NCI-H187 treated with DMSO at 0.1 percent for 48 hours (cell line): ENCODE measurements at regions not wholly inside any gene's neighbourhood (a gene's known extent, or its start where the extent isn't known, plus 50 kb on each side); places are given as distances from the start of the nearest gene placed in this dataset.
"Not testable (repeated sequence)": the region's sequence is repeated elsewhere in the genome, so short reads cannot be mapped to it uniquely, and the experiment has no call there.

Source experiments
- DNase-seq: peaks from one replicate; lab custom pipeline; 2025; lab: John Stamatoyannopoulos, UW

- DNase-seq: no peak
Measured at GRCh38 chr18:76307293-76307690, 187.8 kb downstream of the ZNF516 start.

GRCh38 chr18:76306685-76307292 is 188.3 kb downstream of the ZNF516 start:
- DNase-seq: no peak

- DNase-seq: no peak
Measured at GRCh38 chr18:76285866-76286265, 209.2 kb downstream of the ZNF516 start.

GRCh38 chr18:76281565-76281964 is 213.5 kb downstream of the ZNF516 start:
- DNase-seq: no peak

- DNase-seq: no peak
Measured at GRCh38 chr18:76277801-76278200, 217.2 kb downstream of the ZNF516 start.

GRCh38 chr18:76275727-76276313 is 219.2 kb downstream of the ZNF516 start:
- DNase-seq: no peak

GRCh38 chr18:76274468-76275289 is 220.4 kb downstream of the ZNF516 start:
- DNase-seq: no peak

GRCh38 chr18:76273956-76274355 is 221.1 kb downstream of the ZNF516 start:
- no peak for DNase-seq

- DNase-seq: no peak
Measured at GRCh38 chr18:76273036-76273545, 222.0 kb downstream of the ZNF516 start.

GRCh38 chr18:76267423-76267822 is 227.6 kb downstream of the ZNF516 start:
- not testable (repeated sequence) for DNase-seq

- DNase-seq: no peak
Measured at GRCh38 chr18:76266236-76266991, 228.6 kb downstream of the ZNF516 start.

- no peak for DNase-seq
Measured at GRCh38 chr18:76265497-76266235, 229.4 kb downstream of the ZNF516 start.

GRCh38 chr18:76264876-76265250 is 230.2 kb downstream of the ZNF516 start:
- no peak for DNase-seq

- DNase-seq: no peak
Measured at GRCh38 chr18:76264198-76264875, 230.7 kb downstream of the ZNF516 start.

- no peak for DNase-seq
Measured at GRCh38 chr18:76263046-76264005, 231.7 kb downstream of the ZNF516 start.

GRCh38 chr18:76260941-76261472 is 234.0 kb downstream of the ZNF516 start:
- no peak for DNase-seq

- no peak for DNase-seq
Measured at GRCh38 chr18:76259711-76260110, 235.3 kb downstream of the ZNF516 start.

GRCh38 chr18:76259096-76259495 is 235.9 kb downstream of the ZNF516 start:
- no peak for DNase-seq

- no peak for DNase-seq
Measured at GRCh38 chr18:76258209-76258608, 236.8 kb downstream of the ZNF516 start.
